Spleen (tissue), 11 donors: ENCODE measurements at regions not wholly inside any gene's neighbourhood (a gene's known extent, or its start where the extent isn't known, plus 50 kb on each side); places are given as distances from the start of the nearest gene placed in this dataset.

Source experiments
- DNase-seq: peaks from one replicate; pipeline ENCODE4 v3.0.0-alpha.2; 2020
- H3K27ac ChIP-seq, 8 donors: fragments of 200-600 bp; sonication (generic) in 7 of 8; 1 replicate in 4 of 8; 2 replicates in 4 of 8; pipeline versions ENCODE4 v1.5.0 to v1.8.0; 2016 to 2021; ENCODE audit warnings: inconsistent platforms in 4 of 8, mild to moderate bottlenecking in 4 of 8, moderate library complexity in 1 of 8
- H3K27me3 ChIP-seq, 7 donors: fragments of 200-600 bp; sonication (generic) in 6 of 7; replicated peaks in 1 of 7; 1 replicate in 4 of 7; 2 replicates in 3 of 7; pipeline versions ENCODE4 v1.5.0 to v1.8.0; 2016 to 2021; ENCODE audit warnings: inconsistent platforms in 3 of 7, mild to moderate bottlenecking in 1 of 7
- H3K36me3 ChIP-seq, 6 donors: fragments of 200-600 bp; sonication (generic) in 5 of 6; 1 replicate in 4 of 6; 2 replicates in 2 of 6; pipeline versions ENCODE4 v1.5.0 to v1.8.0; 2016 to 2021; ENCODE audit warnings: inconsistent platforms in 2 of 6
- H3K4me1 ChIP-seq, 6 donors: fragments of 200-600 bp; sonication (generic) in 5 of 6; 1 replicate in 3 of 6; 2 replicates in 3 of 6; pipeline versions ENCODE4 v1.5.0 to v1.8.0; 2016 to 2021; ENCODE audit warnings: inconsistent platforms in 3 of 6
- H3K4me3 ChIP-seq, 8 donors: fragments of 200-600 bp; sonication (generic) in 7 of 8; 1 replicate in 4 of 8; 2 replicates in 4 of 8; pipeline versions ENCODE4 v1.5.0 to v1.8.0; 2016 to 2021; ENCODE audit warnings: inconsistent platforms in 4 of 8, mild to moderate bottlenecking in 4 of 8, moderate library complexity in 2 of 8
- H3K9me3 ChIP-seq, 8 donors: fragments of 200-600 bp; sonication (generic) in 7 of 8; 1 replicate in 4 of 8; 2 replicates in 4 of 8; pipeline versions ENCODE4 v1.5.0 to v1.8.0; 2016 to 2021; ENCODE audit warnings: inconsistent platforms in 4 of 8
- CTCF ChIP-seq, 11 experiments: fragments of 200-600 bp in 7 of 11; fragments of 450-650 bp in 4 of 11; sonication (generic) in 4 of 11; IDR thresholded peaks in 8 of 11; conservative IDR thresholded peaks in 3 of 11; 1 replicate in 7 of 11; 2 replicates in 4 of 11; pipeline versions ENCODE4 v1.4.0 to v1.8.0; 2016 to 2021; ENCODE audit warnings: antibody characterized with exemption in 11 of 11, inconsistent platforms in 4 of 11, mild to moderate bottlenecking in 1 of 11
- POLR2A ChIP-seq, 3 donors: fragments of 450-650 bp; IDR thresholded peaks; one replicate each; pipeline ENCODE4 v1.5.1; 2017; ENCODE audit warnings: antibody characterized with exemption in 3 of 3, mild to moderate bottlenecking in 1 of 3
- POLR2AphosphoS5 ChIP-seq, 3 donors: sonication (generic); formaldehyde crosslinking; IDR thresholded peaks; one replicate each; pipeline ENCODE4 v1.5.1; 2017; ENCODE audit warnings: antibody characterized with exemption in 3 of 3
- WGBS, 5 donors: extraction: QIAGEN DNeasy Blood & Tissue Kit in 3 of 5; methylation state at CpG; one replicate each; pipeline versions ENCODE4 v1.1.5 to v1.1.7; 2013 to 2018; 5-methylcytosine and 5-hydroxymethylcytosine counted together
- intact Hi-C: fragments of 100-400 bp; cut with DNase I; formaldehyde crosslinking; loops from one replicate; pipeline ENCODE4 v1.15.0; 2023; ENCODE audit warnings: low total_unique reads
- donor health status: healthy with polysubstance abuse.
- donor health status: DM: no; HTN: no; CAD: no; lungs with moderate emphysema.
- donor health status: DM: no; HTN: no; CAD: no.
- donor health status: Bipolar disorder and iron deficiency.
- donor health status: healthy.
- donor health status: DM: no; HTN: no; CAD: no.
- donor health status: DM: yes; HTN: yes; CAD: no.

- H3K27me3 ChIP-seq, result no peaks in the 10 kb centered on the region
- no peaks in the 10 kb centered on the region for H3K36me3 ChIP-seq
- no peak for DNase-seq
- no peak for TF ChIP-seq CTCF (IDR thresholded peaks at IDR 0.05 in 8 of 11, conservative IDR thresholded peaks at IDR 0.05 in 3 of 11)
- TF ChIP-seq POLR2AphosphoS5 (IDR thresholded peaks at IDR 0.05), result no peak
- TF ChIP-seq POLR2A (IDR thresholded peaks at IDR 0.05), result no peak
- intact Hi-C loops, result no loop called here
- no peak overlapping the region for H3K4me3 ChIP-seq
- WGBS, 5 donors, result 82 to 89% (median 87%) methylated on average over 16 of the region's 16 CpGs
- H3K4me1 ChIP-seq, result no peaks in the 10 kb centered on the region
- no peaks in the 10 kb centered on the region for H3K9me3 ChIP-seq
- H3K27ac ChIP-seq, result no peak overlapping the region
These were observed 102.8 kb upstream of the SLC10A2 start for GRCh38 chr13:103168901-103169508.

- intact Hi-C loops, result no loop called here
- TF ChIP-seq POLR2A (IDR thresholded peaks at IDR 0.05), result no peak
- TF ChIP-seq POLR2AphosphoS5 (IDR thresholded peaks at IDR 0.05), result no peak
- TF ChIP-seq CTCF (IDR thresholded peaks at IDR 0.05 in 8 of 11, conservative IDR thresholded peaks at IDR 0.05 in 3 of 11), result no peak
- 69 to 91% (median 83%) methylated on average over 1 of the region's 1 CpG for WGBS, 5 donors
These were observed 98.0 kb upstream of the SLC10A2 start for GRCh38 chr13:103164251-103164650.

GRCh38 chr13:103161476-103161875, 95.3 kb upstream of the SLC10A2 start:
- DNase-seq, result no peak
- no peaks in the 10 kb centered on the region for H3K4me1 ChIP-seq
- H3K4me3 ChIP-seq, result no peak overlapping the region
- no peaks in the 10 kb centered on the region for H3K36me3 ChIP-seq
- no peaks in the 10 kb centered on the region for H3K9me3 ChIP-seq
- no peak overlapping the region for H3K27ac ChIP-seq
- no peaks in the 10 kb centered on the region for H3K27me3 ChIP-seq
- intact Hi-C loops, result no loop called here
- 42 to 83% (median 55%) methylated on average over 3 of the region's 3 CpGs for WGBS, 5 donors
- TF ChIP-seq CTCF (IDR thresholded peaks at IDR 0.05 in 8 of 11, conservative IDR thresholded peaks at IDR 0.05 in 3 of 11) (no peak), POLR2AphosphoS5 (IDR thresholded peaks at IDR 0.05) (no peak), POLR2A (IDR thresholded peaks at IDR 0.05) (no peak)

More at GRCh38 chr13:103164251-103164650, 98.0 kb upstream of the SLC10A2 start:
- DNase-seq, result no peak
- Histone ChIP-seq H3K9me3 (no peaks in the 10 kb centered on the region), H3K4me3 (no peak overlapping the region), H3K4me1 (no peaks in the 10 kb centered on the region), H3K27me3 (no peaks in the 10 kb centered on the region), H3K27ac (no peak overlapping the region), H3K36me3 (no peaks in the 10 kb centered on the region)

GRCh38 chr13:103157434-103158145, 91.4 kb upstream of the SLC10A2 start:
- H3K36me3 ChIP-seq, result no peaks in the 10 kb centered on the region
- H3K9me3 ChIP-seq, result no peaks in the 10 kb centered on the region
- no peak overlapping the region for H3K27ac ChIP-seq
- intact Hi-C loops, result no loop called here
- 52 to 80% (median 63%) methylated on average over 2 of the region's 2 CpGs for WGBS, 5 donors
- H3K4me1 ChIP-seq, result no peaks in the 10 kb centered on the region
- H3K27me3 ChIP-seq, result no peaks in the 10 kb centered on the region
- no peak overlapping the region for H3K4me3 ChIP-seq
- TF ChIP-seq POLR2A (IDR thresholded peaks at IDR 0.05) (no peak), CTCF (IDR thresholded peaks at IDR 0.05 in 8 of 11, conservative IDR thresholded peaks at IDR 0.05 in 3 of 11) (no peak), POLR2AphosphoS5 (IDR thresholded peaks at IDR 0.05) (no peak)
- DNase-seq, result no peak
